ENCODE measurements at regions not wholly inside any gene's neighbourhood (a gene's known extent, or its start where the extent isn't known, plus 50 kb on each side); places are given as distances from the start of the nearest gene placed in this dataset.
A peak's percentile ranks its signal among the peaks of the same experiment; 100 is the strongest.

- Histone ChIP-seq H3K27ac (no peak overlapping the region), H3K36me3 (no peaks in the 10 kb centered on the region), H3K4me1 (ENCODE audit: insufficient read depth) (peaks cover 6% of the 10 kb centered on the region), H3K4me3 (no peak overlapping the region), H3K9me3 (no peaks in the 10 kb centered on the region), H3K27me3 (no peaks in the 10 kb centered on the region)
- intact Hi-C loops (cut with DNase I): no loop called here
- 86 to 93% (median 87%) methylated on average over 5 of the region's 5 CpGs for WGBS, 3 donors
- no peak for DNase-seq
- TF ChIP-seq CTCF (IDR thresholded peaks at IDR 0.05) (no peak), EP300 (IDR thresholded peaks at IDR 0.05) (no peak), POLR2A (IDR thresholded peaks at IDR 0.05) (no peak)
These were observed 59.6 kb upstream of the ITGA11 start for GRCh38 chr15:68491415-68492106.

- Histone ChIP-seq H3K36me3 (no peaks in the 10 kb centered on the region), H3K27me3 (no peaks in the 10 kb centered on the region), H3K9me3 (no peaks in the 10 kb centered on the region), H3K4me1 (ENCODE audit: insufficient read depth) (peaks cover 5% of the 10 kb centered on the region), H3K27ac (no peak overlapping the region), H3K4me3 (no peak overlapping the region)
- intact Hi-C loops (cut with DNase I): no loop called here
- TF ChIP-seq POLR2A (IDR thresholded peaks at IDR 0.05): no peak
- no peak for TF ChIP-seq EP300 (IDR thresholded peaks at IDR 0.05)
- no peak for TF ChIP-seq CTCF (IDR thresholded peaks at IDR 0.05)
- WGBS, 3 donors: 4 to 16% (median 4%) methylated on average over 4 of the region's 4 CpGs
- peak; percentile 37 to 52 (median 49) for DNase-seq
These were observed 60.9 kb upstream of the ITGA11 start for GRCh38 chr15:68492855-68493254.

GRCh38 chr15:68493629-68494028, 61.7 kb upstream of the ITGA11 start:
- Histone ChIP-seq H3K27ac (no peak overlapping the region), H3K4me3 (no peak overlapping the region), H3K36me3 (no peaks in the 10 kb centered on the region), H3K27me3 (no peaks in the 10 kb centered on the region), H3K4me1 (ENCODE audit: insufficient read depth) (peaks cover 5% of the 10 kb centered on the region), H3K9me3 (no peaks in the 10 kb centered on the region)
- intact Hi-C loops (cut with DNase I): no loop called here
- no peak for TF ChIP-seq POLR2A (IDR thresholded peaks at IDR 0.05)
- no peak for TF ChIP-seq EP300 (IDR thresholded peaks at IDR 0.05)
- TF ChIP-seq CTCF (IDR thresholded peaks at IDR 0.05): no peak
- DNase-seq: no peak
- WGBS, 3 donors: 77 to 81% (median 80%) methylated on average over 3 of the region's 3 CpGs

GRCh38 chr15:68494573-68495110, 62.7 kb upstream of the ITGA11 start:
- Histone ChIP-seq H3K27ac (no peak overlapping the region), H3K27me3 (no peaks in the 10 kb centered on the region), H3K9me3 (no peaks in the 10 kb centered on the region), H3K4me1 (ENCODE audit: insufficient read depth) (peaks cover 5% of the 10 kb centered on the region), H3K36me3 (no peaks in the 10 kb centered on the region), H3K4me3 (no peak overlapping the region)
- intact Hi-C loops (cut with DNase I): no loop called here
- WGBS, 3 donors: 49 to 82% (median 64%) methylated on average over 2 of the region's 2 CpGs
- no peak for TF ChIP-seq CTCF (IDR thresholded peaks at IDR 0.05)
- TF ChIP-seq POLR2A (IDR thresholded peaks at IDR 0.05): no peak
- no peak for TF ChIP-seq EP300 (IDR thresholded peaks at IDR 0.05)
- DNase-seq: no peak
